NCI-H2196 treated with DMSO at 0.1 percent for 48 hours (cell line): ENCODE measurements at regions not wholly inside any gene's neighbourhood (a gene's known extent, or its start where the extent isn't known, plus 50 kb on each side); places are given as distances from the start of the nearest gene placed in this dataset.
"Not testable (repeated sequence)": the region's sequence is repeated elsewhere in the genome, so short reads cannot be mapped to it uniquely, and the experiment has no call there.

Source experiments
- DNase-seq: peaks from one replicate; lab custom pipeline; 2025; ENCODE audit not compliant: unreplicated experiment; lab: John Stamatoyannopoulos, UW

DNA sequence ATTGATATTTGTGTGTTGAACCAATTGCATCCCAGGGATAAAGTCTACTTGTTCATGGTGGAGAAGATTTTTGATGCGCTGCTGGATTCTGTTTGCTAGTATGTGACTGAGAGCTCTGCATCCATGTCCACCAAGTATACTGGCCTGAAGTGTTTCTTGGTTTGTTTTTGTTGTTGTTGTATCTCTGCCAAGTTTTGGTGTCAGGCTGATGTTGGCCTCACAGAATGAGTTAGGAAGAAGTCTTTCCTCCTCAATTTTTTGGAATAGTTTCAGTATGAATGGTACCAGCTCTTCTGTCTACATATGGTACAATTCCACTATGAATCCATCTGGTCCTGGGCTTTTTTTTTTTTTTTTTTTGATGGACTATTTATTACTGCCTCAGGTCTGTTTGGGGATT, 50.9 kb upstream of the OSTN start:
- DNase-seq, result no peak

DNA sequence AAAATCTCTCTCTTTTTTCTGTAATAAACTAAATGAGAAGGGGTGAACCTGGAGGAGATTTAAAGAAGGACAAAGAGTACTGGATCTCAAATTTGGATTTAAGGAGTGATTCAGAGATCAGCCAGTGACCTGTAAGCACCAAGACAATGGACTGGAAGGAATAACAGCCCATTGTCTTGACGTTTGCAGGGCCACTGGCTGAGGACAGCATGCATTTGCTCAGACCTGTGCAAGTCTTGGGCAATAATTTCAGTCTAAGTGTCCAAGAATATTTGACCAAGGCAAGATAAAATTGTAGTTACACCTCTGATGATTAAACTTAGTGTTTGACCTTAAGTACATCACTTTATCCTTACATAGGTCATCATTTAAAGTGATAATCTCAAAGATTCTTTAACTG, 55.8 kb upstream of the OSTN start:
- no peak for DNase-seq

DNA sequence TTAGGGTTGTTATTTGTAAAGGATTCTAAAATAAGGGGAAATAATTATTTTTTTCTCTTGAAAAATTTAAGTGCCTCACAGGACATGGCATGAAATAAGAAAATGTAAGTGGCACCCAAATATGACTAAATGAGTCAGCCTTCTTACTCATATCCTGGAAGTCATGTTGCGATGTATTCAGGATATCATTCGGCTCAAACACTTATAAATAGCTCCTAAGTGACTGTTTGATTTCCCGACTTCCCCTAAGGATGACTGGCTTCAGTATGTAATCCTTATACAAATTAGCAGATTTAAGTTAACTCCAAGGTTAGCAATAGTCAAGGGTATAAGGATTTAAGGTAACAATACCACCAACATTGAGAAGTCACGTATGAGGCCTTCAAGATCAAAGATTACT, 57.3 kb upstream of the OSTN start:
- no peak for DNase-seq

DNA sequence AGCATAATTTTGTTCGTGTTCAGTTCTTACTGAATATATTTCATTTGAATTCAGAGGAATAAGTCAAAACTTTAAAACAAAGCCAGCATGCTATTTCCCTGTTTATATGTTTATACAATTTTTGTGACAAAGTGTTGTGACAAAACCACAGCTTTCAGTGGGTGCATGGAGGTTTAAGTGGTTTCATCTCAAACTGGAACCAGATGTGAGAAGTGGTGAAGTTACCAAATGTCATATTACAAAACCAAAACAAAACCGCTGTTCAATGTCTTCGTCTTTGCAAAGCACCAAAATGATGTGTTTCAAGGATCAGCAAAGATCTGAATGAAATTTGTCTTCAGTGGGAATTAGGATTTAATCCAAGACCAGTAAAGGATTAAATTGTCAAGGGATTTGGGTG, 59.3 kb upstream of the OSTN start:
- no peak for DNase-seq

DNA sequence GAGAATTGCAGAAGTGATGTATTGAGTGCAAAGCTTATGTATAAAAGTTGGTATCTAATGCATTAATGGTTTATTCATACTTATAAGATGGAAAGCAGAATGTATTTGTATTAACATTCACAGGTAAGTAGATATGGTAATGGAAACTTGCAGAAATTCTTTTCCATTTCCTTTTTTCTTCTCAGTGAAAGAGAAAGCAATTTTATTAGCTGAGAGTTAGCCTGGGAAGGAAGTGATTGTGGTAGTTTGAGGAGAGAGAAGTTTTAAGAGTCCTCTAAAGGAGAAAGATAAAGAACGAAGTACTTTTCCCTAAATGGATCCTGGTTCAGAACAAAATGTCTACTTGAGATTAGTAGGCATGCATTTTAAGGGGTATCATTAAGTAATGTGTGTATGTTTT, 60.1 kb upstream of the OSTN start:
- no peak for DNase-seq

DNA sequence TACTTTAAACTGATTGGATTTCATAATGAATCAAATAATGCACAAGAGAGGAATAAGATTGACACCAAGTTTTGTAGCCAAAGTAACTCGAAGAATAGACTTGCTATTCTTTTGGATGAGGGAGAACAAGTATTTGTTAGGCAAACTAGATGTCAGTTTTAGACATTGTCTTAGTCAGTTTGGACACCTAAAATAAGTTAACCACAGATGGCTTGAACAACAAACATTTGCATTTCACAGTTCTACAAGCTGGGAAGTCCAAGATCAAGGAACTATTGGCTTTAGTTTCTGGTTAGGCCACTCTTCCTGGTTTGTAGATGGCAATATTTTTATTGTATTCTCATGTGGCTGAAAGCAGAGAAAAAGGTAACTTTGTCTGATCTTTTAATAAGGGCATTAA, 61.3 kb upstream of the OSTN start:
- no peak for DNase-seq

DNA sequence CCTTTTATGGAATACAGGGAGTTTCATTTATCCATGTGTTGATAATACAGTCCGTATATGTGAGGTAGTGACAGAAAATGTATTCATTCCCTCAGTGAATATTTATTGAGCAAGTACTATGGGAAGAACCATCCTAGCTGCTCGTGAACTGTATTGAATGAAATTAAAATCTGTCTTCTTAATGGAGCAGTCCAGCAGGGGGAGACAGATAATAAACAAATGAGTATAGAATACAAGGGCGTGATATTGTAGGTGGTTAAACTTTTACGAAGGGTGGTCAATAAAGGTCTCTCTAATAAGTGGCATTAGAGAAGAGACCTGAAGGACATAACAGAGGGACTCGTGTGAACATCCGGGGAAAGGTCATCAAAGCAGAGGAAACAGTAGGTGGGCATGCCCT, 62.7 kb upstream of the OSTN start:
- DNase-seq, result no peak

DNA sequence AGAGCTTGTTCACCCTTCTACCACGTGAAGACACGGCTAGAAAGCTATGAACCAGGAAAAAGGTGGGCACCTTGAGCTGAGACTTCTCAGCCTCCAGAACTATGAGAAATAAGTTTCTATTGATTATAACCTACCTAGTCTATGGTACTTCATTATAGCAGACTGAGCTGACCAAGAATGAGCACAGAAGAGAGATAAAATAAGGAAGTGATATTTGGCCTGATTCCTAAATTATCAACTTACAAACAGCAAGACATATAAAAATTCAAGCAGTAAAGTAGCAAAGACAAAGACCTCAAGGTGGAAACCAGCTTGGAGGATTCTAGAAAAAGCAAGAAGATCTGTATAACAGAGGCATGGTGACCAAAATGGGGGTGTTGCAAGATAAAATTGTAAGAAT, 63.9 kb upstream of the OSTN start:
- DNase-seq, result no peak

DNA sequence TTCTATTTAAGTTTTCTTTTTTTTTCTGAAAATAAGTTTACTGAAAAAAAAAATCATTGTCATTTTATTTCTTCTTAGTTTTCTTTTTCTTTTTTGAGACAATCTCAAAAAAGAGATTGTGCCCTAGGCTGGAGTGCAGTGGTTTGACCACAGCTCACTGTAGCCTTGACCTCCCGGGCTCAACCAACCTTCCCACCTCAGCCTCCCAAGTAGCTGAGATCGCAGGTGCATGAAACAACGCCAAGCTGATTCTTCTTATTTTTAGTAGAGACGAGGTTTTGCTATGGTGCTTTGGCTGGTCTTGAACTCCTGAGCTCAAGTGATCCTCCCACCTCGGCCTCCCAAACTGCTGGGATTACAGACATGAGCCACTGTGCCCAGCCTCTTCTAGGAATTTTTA, 65.7 kb upstream of the OSTN start:
- no peak for DNase-seq

DNA sequence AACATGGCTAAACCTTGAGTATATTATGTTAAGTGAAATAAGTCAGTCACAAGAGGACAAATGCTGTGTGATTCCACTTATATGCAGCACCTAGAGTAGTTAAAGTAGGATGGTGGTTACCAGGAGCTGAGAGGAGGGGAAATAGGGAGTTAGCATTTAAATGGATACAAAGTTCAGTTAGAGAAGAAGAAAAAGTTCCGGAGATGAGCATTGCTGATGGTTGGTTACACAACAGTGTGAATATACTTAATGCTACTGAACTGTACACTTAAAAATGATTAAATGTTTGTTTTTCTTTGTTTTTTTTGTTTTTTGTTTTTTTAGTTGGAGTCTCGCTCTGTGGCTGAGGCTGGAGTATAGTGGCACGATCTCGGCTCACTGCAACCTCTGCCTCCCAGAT, 67.7 kb upstream of the OSTN start:
- DNase-seq, result no peak

DNA sequence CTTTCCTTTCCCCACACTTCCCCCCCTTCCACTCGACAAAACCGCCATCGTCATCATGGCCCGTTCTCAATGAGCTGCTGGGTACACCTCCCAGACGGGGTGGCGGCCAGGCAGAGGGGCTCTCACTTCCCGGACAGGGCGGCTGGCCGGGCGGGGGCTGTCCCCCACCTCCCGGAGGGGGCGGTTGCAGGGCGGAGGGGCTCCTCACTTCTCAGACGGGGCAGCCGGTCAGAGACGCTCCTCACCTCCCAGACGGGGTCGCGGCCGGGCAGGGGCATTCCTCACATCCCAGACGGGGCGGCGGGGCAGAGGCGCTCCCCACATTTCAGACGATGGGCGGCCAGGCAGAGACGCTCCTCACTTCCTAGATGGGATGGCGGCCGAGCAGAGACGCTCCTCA, 74.2 kb upstream of the OSTN start:
- DNase-seq, result not testable (repeated sequence)

DNA sequence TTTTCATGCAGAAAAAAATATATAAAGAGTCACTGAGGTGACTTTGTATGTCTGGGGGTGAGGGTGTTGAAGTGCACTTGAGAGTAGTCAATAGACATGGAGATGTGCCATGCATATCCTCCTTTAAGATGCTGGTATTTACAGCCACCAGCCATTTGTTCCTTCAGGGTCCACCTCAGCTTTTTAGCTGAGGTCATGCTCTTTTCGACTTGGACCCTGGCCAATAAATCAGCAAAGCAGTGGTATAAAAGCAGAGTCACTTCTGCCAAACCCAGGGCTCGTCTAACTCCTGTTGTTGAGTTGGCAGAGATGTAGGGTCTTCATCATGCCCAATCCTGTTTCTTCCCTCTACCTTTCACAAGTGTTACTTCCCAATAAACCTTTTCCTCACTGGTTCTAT, 75.1 kb upstream of the OSTN start:
- DNase-seq, result no peak

DNA sequence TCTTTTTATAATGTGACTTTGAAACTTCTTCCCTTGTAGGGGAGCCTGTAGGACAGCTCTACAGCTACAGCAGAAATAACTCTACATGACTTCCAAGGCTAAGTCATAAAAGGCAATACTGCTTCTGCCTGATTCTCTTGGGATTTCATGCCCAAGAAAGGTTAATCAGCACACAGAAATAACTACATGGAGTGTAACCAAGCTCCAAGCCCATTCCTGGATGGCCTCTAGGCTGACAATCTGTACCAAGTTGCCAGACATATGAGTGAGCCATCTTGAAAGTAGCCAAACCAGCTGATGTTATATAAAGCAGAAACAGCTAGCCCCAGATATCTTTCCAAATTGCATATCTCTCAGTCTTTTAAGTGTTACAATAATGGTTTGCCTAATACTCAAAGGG, 75.8 kb upstream of the OSTN start:
- DNase-seq, result no peak

DNA sequence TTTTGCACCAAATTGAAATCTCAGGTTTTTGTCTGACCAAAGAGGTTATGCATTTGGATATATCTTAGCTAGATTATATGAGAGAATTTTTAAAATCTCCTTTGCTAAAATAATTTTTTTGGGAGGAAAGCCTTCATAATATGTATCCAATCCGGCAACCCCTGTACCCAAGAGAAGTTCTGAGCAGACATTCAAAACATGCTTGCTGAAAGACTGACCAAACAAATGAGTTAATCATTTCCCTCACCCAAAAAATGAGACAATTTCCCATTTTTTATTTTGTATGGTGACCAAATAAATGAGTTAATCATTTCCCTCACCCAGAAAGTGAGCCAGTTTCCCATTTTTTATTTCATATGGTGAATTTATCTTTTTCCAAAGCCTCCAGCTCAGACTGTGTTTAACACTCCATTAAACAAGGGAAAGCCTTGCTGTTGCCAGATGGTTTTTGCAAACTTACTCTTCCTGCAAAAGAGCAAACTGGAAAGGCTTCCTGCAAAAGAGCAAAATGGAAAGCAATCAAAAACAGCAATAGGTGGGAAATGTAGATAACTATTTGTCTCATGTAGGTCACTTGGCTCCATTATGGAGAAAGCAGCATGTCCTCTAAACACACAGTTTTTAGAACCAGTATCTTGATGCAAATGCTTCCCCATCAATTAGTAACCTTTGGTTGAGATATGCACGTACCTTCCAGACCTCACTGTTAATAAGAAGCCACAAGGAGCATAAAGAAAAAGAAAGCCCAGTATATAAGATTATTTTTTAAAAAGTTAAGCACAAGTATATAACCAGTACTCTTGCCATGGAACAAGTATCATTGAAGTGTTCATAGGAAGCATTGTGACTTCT, 78.4 kb upstream of the OSTN start:
- no peak for DNase-seq

DNA sequence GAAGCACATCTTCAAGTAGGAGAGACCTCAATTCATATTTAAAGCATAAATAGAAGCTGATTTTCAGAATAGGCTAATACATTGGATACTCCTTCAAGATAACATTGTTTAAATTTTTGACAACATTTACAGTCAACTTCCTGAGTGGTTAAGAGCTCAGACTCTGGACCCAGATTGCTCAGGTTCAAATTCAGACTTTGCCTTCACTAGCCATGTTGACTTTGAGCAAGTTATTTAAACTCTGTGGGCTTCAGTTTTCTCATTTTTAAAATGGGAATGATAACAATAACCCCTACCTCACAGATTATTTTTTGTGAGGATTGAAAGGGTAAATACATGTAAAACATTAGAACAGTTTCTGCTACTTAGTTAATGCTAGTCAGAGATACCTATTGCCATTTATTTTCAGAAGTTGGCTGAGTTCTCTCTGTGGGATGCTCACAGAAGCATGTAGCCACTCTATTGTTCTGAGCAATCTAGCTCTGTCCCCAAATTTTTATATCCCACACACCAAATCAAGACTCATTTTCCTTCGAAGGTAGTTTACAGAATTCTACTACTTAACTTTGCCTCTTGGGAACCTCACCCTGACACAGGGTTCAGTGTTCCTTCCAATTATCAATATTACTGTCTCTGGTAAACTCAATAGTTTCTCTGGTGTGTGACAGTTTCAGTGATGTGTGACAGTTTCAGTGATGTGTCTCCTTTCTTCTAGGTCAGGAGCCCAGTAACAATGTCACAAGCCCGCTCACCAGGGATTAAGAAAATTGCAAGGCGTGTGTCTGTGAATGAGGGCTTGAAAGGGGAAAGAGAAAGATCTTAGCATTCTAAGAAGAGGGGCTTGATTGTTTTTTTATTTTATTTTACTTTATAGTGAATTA, 79.4 kb upstream of the OSTN start:
- DNase-seq, result no peak

DNA sequence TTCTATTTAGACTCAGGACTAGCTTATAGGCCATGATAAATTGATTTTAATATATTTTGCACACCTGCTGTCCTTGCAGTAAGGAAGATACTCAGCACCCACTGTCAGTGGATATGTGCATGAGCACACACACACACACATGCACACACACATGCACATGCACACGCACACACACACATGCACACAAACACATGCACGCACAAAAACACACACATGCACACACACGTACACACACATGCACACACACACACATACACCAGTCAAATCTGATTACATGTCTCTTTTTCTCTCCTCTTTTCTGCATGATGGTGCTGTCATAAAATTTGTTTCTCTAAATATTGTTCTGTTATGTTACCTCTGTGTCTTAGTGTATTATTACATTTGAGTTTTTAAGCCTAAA, 87.3 kb upstream of the OSTN start:
- DNase-seq, result no peak

DNA sequence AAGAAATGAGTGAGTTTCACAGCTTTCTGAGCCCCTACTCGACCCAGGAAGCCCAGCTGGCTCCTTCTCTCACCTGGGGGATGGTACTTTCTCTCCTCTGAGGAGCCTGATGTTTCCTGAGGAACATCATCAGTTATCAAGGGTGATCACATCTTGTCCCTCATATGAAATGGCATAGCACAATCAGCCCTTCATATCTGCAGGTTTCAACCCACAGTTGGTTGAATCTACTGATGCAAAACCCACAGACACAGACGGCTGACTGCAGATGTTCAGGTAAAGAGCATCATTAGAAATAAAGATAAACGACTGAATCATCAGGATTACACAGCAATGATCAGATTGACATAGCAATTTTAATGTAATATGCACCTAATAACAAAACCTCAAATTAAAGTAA, 93.6 kb upstream of the OSTN start:
- DNase-seq, result no peak

DNA sequence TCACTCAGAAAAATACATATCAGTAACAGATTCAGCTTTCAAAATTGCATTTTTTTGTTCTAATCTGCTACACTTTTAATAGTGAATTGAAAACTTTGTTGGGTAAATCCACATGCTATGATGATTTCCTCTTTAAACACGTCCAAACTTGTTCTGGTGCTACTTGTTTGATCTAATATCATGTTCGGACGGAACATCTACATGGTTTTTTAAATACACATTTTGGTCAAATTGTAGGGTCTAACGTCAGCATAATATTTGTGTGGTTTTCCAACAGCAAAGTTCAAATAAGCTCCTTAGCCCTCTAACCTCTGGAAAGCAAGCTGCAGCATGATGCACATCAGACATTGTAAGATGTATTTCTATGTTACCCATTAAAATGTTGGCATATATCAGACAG, 98.5 kb upstream of the OSTN start:
- DNase-seq, result no peak

DNA sequence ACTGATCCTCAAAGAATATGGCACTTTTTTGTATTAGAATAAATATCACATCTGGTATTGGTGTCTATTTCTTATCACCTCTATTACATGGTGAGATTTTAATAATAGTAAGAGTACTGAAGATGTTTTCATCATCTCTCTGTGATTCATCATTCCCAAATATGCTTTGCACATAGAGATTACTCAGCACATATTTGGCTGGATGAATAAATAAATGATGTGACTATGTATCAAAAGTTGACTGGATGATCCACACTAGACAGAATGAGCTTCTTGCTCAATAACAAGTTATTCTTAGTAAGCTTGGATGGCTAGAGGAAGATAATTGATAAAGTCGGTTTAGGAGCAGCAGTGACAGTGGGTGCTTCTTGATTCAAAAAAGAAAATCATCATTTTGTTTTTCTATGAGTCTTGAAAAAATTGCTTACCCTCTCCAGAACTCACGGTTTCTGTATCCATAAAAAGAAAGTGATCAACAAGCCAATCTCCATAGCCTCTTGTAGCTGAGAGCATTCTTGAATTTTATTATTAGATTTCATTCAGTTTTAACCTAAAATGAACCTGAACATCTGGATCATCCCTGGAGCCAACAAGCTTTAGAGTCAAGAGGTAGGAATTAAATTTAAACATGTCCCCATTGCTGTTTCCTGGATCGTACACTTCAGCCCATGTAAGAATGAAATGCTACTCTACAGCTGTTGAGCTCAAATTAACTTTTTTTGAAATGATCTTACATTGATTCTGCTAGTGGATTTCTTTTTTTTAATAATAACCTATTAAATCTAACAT, 104.8 kb upstream of the OSTN start:
- DNase-seq, result no peak

DNA sequence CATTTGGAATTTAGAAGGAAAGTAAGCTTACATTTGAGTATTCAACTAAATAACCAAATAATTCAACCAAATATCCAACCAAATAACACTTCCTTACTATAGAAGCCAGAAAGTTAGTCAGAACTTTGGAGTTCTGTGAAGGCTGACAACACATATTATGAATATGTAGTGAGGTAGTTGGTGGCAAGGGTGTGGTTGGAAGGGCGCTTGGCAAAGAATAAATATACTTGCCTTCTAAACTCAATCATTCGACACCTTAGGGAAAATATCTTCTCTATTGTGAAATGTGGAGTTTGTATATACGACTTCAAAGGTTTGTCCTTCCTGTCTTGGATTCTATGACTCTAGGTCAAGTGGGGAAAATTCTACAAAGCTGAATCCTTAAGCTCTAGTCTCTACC, 111.7 kb upstream of the OSTN start:
- DNase-seq, result no peak

DNA sequence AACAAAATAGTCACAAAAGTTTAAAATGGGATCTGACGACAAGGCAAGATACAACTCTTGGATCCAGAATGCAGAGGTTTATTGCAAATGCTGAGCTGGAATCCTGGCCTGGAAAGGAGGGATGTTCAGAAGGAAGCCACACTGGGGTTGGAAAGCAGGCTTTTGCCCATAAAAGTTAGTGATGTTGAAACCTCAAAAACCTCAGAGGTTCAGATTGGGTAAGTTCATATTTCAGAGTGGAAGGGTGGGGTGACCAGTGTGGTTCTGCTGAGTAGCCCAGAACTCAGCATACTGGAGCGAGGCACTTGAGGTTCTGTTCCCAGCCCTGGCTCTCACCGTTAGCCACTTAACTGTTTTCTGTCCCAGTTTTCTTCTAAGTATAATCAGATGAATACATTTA, 114.0 kb upstream of the OSTN start:
- no peak for DNase-seq

DNA sequence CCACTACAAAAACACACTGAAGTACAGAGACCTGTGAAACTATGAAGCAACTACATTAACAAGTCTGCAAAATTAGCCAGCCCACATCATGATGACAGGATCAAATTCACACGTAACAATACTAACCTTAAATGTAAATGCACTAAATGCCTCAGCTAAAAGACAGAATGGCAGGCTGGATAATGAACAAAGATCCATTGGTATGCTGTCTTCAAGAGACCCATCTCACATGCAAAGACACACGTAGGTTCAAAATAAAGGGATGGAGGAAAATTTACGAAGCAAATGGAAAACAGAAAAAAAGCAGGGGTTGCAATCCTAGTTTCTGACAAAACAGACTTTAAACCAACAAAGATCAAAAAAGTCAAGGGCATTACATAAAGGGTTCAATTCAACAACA, 120.1 kb upstream of the OSTN start:
- DNase-seq, result not testable (repeated sequence)
